Adipocyte (in vitro differentiated cells): ENCODE measurements at regions not wholly inside any gene's neighbourhood (a gene's known extent, or its start where the extent isn't known, plus 50 kb on each side); places are given as distances from the start of the nearest gene placed in this dataset.

ENCODE experiments used
- DNase-seq: peaks from one replicate; pipeline ENCODE4 v3.0.0-alpha.2; 2015; ENCODE audit warnings: low read depth
- H3K27me3 ChIP-seq: replicated peaks from 2 replicates; pipeline ENCODE4 v1.7.0; 2013; ENCODE audit warnings: mild to moderate bottlenecking, low read length, moderate library complexity; ENCODE audit not compliant: control insufficient read depth, insufficient read depth
- H3K36me3 ChIP-seq: 2 replicates; pipeline ENCODE4 v1.7.0; 2013; ENCODE audit warnings: low read length, mild to moderate bottlenecking, moderate library complexity; ENCODE audit not compliant: control insufficient read depth, insufficient read depth, severe bottlenecking
- H3K4me1 ChIP-seq: 2 replicates; pipeline ENCODE4 v1.7.0; 2013; ENCODE audit warnings: mild to moderate bottlenecking, low read length, moderate library complexity; ENCODE audit not compliant: control insufficient read depth, insufficient read depth
- H3K4me3 ChIP-seq: 2 replicates; pipeline ENCODE4 v1.7.0; 2013; ENCODE audit warnings: mild to moderate bottlenecking, low read length, moderate library complexity
- H3K9ac ChIP-seq: 2 replicates; pipeline ENCODE4 v1.7.0; 2013; ENCODE audit warnings: mild to moderate bottlenecking, low read length, moderate library complexity
- H3K9me3 ChIP-seq: 2 replicates; pipeline ENCODE4 v1.7.0; 2013; ENCODE audit warnings: mild to moderate bottlenecking, low read length, moderate library complexity; ENCODE audit not compliant: control insufficient read depth

DNA sequence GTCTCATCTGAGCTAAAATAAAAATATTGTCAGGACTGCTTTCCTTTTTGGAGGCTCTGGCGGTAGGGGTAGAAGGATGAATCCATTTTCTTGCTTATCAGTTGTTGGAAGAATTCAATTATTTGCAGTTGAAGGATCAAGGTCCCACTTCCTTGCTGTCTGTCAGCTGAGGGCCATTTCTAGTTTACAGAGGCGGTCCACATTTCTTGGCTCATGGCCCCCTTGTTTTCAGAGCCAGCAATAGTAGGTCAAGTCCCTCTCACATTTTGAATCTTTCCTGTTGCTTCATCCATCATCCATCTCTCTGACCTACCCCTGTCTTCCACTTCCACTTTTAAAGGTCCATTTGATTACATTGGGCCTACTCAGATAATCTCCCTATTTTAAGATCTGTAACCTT lies 1099.3 kb upstream of the DIAPH2 start:
- Histone ChIP-seq H3K36me3 (no peaks in the 10 kb centered on the region), H3K4me3 (no peak overlapping the region), H3K9ac (no peak overlapping the region), H3K9me3 (no peaks in the 10 kb centered on the region), H3K27me3 (no peaks in the 10 kb centered on the region), H3K4me1 (no peaks in the 10 kb centered on the region)
- DNase-seq: no peak

DNA sequence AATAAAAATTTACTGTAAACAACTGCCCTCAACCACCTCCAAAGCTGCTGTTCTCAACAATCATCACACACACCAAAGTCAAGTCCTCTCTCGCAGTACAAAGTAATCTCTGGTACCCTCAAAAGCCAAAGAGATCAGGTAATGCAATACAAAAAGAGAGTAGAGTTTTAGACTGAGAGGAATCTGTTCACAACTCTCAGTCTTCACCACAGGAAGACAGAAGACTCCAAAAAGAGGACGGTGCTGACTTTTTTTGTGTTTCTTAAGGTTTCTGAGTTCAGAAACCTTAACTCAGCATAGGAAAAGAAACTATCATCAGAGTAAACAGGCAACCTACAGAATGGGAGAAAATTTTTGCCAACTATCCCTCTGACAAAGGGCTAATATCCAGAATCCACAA lies 1072.3 kb upstream of the DIAPH2 start:
- no peaks in the 10 kb centered on the region for H3K36me3 ChIP-seq
- no peak for DNase-seq
- no peak overlapping the region for H3K4me3 ChIP-seq
- H3K9me3 ChIP-seq: peaks cover 5% of the 10 kb centered on the region
- H3K27me3 ChIP-seq: no peaks in the 10 kb centered on the region
- H3K4me1 ChIP-seq: no peaks in the 10 kb centered on the region
- H3K9ac ChIP-seq: no peak overlapping the region

DNA sequence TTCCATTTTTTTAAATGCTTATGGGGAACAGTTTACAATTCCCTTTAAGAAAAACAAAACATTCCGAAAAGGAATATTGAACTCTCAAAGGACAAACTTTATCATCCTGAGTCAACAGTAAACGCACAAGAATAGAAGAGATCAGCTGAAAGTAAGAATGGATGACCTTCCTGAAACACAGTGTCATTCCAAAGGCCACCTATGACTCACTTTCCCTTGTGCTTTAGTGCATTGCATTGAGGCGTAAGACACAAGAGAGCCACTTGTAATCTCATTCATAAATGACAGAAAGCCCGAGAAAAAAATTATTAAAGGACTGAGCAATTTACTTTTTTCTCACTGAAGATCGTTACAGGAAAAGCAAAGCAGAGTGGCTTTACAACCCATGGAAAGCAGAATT lies 1062.4 kb upstream of the DIAPH2 start:
- DNase-seq: no peak
- H3K27me3 ChIP-seq: no peaks in the 10 kb centered on the region
- H3K36me3 ChIP-seq: no peaks in the 10 kb centered on the region
- no peaks in the 10 kb centered on the region for H3K4me1 ChIP-seq
- H3K9ac ChIP-seq: no peak overlapping the region
- no peaks in the 10 kb centered on the region for H3K9me3 ChIP-seq
- no peak overlapping the region for H3K4me3 ChIP-seq

DNA sequence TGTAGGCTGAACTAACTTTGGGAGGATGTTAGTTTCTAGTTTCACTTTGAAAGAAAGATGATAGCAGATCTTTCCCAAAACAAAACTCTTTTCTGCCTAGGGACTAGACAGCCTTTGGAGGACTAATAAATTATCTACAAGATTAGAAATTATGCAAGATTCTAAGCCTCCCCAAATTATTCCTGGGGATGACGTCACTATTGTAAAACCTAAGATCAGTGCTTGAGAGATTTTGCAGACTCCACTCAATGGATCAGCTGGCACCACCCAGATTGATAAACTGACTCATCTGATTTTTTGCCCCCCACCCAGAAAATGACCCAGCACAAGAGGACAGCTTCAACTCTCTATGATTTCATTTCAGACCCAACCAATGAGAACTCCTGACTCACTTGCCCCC lies 1057.9 kb upstream of the DIAPH2 start:
- H3K9ac ChIP-seq: no peak overlapping the region
- peaks cover 11% of the 10 kb centered on the region for H3K9me3 ChIP-seq
- DNase-seq: no peak

DNA sequence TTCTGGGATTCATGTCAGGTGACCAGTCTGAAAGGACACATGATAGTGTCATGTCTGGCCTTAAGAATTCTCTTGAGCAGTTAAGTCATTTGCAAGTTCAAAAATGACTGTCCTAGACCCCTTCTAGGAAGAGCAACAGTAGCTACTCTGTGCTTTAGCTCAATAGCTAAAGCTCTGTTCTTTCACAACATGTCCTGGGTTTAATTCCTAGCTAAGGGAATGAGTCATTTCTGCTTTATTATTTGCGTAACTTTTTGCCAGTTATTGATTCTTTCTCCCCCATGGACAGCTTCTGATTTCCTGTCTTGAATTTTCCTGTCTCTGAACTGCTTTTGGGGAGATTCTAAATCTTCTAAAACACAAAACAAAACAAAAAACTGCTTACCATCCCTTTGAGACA lies 1055.8 kb upstream of the DIAPH2 start:
- Histone ChIP-seq H3K9ac (no peak overlapping the region), H3K4me1 (no peaks in the 10 kb centered on the region), H3K27me3 (no peaks in the 10 kb centered on the region), H3K36me3 (no peaks in the 10 kb centered on the region), H3K4me3 (no peak overlapping the region), H3K9me3 (peaks cover 11% of the 10 kb centered on the region)
- DNase-seq: no peak

More for the DNA sequence above, 1057.9 kb upstream of the DIAPH2 start:
- Histone ChIP-seq H3K4me3 (no peak overlapping the region), H3K4me1 (no peaks in the 10 kb centered on the region), H3K36me3 (no peaks in the 10 kb centered on the region), H3K27me3 (no peaks in the 10 kb centered on the region)

DNA sequence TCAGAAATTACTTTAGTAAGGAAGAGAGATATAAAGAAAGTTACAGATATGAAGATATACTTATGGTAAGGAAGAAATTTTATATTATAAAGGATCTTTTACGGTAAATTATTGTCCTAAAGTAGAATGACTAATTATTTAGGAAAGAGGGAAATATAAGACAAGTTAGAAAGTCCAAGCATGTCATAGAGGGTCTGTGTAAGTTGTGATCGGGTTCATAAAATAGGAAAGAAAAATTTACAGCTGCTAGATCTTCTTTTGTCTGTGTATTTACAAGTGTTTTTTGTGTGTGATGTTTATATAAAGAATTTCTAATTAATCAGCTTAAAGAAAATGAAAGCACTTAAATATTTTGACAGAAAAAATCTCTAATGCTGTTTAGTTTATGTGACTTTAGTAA lies 1054.9 kb upstream of the DIAPH2 start:
- no peak overlapping the region for H3K4me3 ChIP-seq
- peaks cover 11% of the 10 kb centered on the region for H3K9me3 ChIP-seq
- H3K36me3 ChIP-seq: no peaks in the 10 kb centered on the region
- no peak overlapping the region for H3K9ac ChIP-seq
- DNase-seq: no peak
- H3K27me3 ChIP-seq: no peaks in the 10 kb centered on the region
- H3K4me1 ChIP-seq: no peaks in the 10 kb centered on the region

DNA sequence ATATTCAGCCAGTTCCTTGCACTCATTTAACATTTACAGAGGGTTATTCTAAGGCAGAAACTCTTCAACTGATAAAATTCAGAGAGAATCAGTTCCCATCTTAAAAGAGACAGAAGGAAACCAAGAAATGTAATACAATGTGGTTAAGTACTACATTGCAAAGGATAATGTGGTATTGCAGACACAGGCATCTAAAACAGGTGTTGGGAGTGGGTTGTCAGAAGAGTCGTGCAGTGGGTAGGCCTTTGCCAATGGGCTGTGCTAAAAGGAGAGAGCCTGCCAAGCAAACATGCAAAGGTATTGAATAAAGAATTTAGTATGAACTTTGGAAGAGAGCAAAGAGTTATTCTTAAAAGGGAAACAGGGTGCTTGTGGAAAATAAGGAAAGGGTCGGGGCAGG lies 1044.4 kb upstream of the DIAPH2 start:
- Histone ChIP-seq H3K4me1 (no peaks in the 10 kb centered on the region), H3K4me3 (no peak overlapping the region), H3K9me3 (peaks cover 4% of the 10 kb centered on the region), H3K36me3 (no peaks in the 10 kb centered on the region), H3K27me3 (no peaks in the 10 kb centered on the region), H3K9ac (no peak overlapping the region)
- no peak for DNase-seq

DNA sequence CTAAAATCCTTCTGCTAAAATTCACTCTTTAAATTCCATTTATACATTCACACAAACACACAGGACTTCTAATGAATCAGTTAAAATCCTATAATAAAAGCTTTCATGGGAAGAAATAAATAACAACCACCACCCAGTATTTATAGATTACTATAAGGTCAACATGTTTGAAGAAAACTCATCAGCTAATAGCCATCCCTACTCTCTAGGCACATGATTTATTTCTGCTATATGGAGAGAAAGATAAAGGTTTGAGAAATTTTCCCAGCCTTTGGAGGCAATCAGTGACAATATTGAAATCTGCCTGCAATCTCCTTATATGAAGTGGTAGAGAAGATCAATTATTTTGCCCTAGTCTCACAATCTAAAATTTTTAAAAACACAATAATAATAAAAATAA lies 1038.9 kb upstream of the DIAPH2 start:
- Histone ChIP-seq H3K27me3 (peaks cover 8% of the 10 kb centered on the region), H3K4me3 (no peak overlapping the region)

DNA sequence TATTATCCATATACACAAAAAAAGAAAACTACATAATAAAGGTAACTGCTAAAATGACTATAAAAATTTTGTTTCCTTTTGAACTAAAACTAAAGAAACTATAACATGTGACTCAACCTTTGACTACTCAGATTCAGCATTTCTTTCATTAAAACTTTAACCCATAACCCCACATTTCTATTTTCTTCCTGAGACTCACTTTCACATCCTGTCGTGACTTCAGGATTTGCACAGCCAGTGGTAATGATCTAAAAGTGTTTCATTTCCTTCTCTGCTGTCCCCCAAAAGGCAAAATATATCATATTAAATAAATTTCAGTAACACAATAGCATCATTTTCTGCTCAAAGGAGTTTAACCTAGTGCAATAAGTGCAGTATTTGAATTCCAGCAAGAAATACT lies 1022.4 kb upstream of the DIAPH2 start:
- Histone ChIP-seq H3K4me1 (no peaks in the 10 kb centered on the region), H3K4me3 (no peak overlapping the region), H3K9ac (no peak overlapping the region), H3K9me3 (peaks cover 13% of the 10 kb centered on the region), H3K27me3 (peaks cover 4% of the 10 kb centered on the region), H3K36me3 (no peaks in the 10 kb centered on the region)
- DNase-seq: no peak

More for the DNA sequence above, 1038.9 kb upstream of the DIAPH2 start:
- no peak for DNase-seq
- Histone ChIP-seq H3K9ac (no peak overlapping the region), H3K9me3 (peaks cover 6% of the 10 kb centered on the region), H3K36me3 (no peaks in the 10 kb centered on the region), H3K4me1 (no peaks in the 10 kb centered on the region)

DNA sequence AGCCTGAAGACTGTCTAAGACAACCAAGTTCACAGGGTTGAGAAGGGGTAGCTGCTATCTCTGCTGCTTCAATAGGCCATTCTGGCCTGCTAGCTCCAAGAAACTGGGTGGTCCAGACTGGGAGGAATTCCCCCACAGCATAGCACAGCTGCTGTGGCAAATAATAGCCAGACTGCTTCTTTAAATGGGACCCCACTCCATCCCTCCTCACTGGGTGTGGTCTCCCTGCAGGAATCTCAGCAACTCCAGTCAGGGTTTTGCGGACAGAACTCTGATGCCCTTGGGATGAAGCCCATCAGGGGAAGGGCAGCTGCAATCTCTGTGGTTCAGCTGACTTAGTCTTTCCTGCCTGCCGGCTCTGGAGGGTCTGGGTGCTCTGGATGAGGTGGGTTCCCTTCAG lies 1018.6 kb upstream of the DIAPH2 start:
- no peaks in the 10 kb centered on the region for H3K36me3 ChIP-seq
- no peak for DNase-seq
- no peak overlapping the region for H3K4me3 ChIP-seq
- no peaks in the 10 kb centered on the region for H3K27me3 ChIP-seq
- no peaks in the 10 kb centered on the region for H3K4me1 ChIP-seq
- H3K9ac ChIP-seq: no peak overlapping the region
- peaks cover 25% of the 10 kb centered on the region for H3K9me3 ChIP-seq

DNA sequence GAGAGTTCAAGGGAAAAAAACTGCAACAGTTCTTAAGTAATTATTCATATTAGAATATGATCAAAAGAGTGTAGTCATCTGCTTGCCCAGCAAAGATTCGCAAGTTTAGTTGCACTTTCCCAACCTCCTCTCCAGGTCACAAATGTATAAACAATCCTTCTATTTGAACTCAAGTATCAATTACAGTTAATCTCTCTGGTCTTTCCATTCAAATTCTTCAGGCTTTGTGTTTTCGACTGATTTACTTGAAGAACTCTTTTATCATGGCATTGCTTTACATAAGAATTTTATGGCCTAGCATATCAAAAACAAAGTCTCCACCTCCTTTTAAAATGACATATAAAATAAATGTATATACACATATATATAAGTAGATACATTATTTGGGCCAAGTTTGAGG lies 1009.6 kb upstream of the DIAPH2 start:
- no peak for DNase-seq
- H3K27me3 ChIP-seq: no peaks in the 10 kb centered on the region
- H3K36me3 ChIP-seq: no peaks in the 10 kb centered on the region
- H3K4me1 ChIP-seq: no peaks in the 10 kb centered on the region
- no peak overlapping the region for H3K9ac ChIP-seq
- H3K4me3 ChIP-seq: no peak overlapping the region
- no peaks in the 10 kb centered on the region for H3K9me3 ChIP-seq

DNA sequence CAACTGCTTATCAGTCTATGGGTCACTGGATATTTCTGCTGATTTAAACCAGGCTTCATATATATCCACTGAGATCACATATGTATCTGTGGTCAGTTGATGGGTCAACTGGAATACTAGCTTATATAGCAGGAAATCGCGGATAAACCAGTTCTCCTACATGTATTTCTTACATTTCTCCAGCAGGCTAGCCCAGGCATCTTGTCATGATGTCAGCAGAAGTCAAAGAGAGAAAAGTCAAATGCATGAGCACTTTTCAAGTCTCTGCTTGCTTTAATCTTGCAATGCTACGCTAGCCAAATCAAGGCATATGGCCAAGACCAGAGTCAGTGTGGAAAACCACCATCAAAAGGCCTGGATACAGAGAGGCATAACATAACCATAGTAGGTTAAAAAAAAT lies 1008.8 kb upstream of the DIAPH2 start:
- Histone ChIP-seq H3K36me3 (no peaks in the 10 kb centered on the region), H3K9me3 (no peaks in the 10 kb centered on the region), H3K9ac (no peak overlapping the region), H3K27me3 (no peaks in the 10 kb centered on the region), H3K4me3 (no peak overlapping the region), H3K4me1 (no peaks in the 10 kb centered on the region)
- no peak for DNase-seq
